Keratinocyte (primary cell): ENCODE measurements at regions not wholly inside any gene's neighbourhood (a gene's known extent, or its start where the extent isn't known, plus 50 kb on each side); places are given as distances from the start of the nearest gene placed in this dataset.

Source experiments
- DNase-seq: peaks from one replicate; pipeline ENCODE4 v3.0.0-alpha.2; 2011; ENCODE audit warnings: low read depth, missing footprints, low spot score
- FAIRE-seq: peaks from 2 replicates; lab custom pipeline; 2011; peaks lifted over from hg19 to GRCh38; lab: Jason Lieb, UNC
- H2AFZ ChIP-seq: 2 replicates; pipeline ENCODE4 v1.6.0; 2012; ENCODE audit warnings: low read length, control low read depth, inconsistent platforms; ENCODE audit not compliant: control insufficient read depth
- H3K27ac ChIP-seq: 2 replicates; pipeline ENCODE4 v1.5.1; 2011; ENCODE audit warnings: low read length; ENCODE audit not compliant: control insufficient read depth, insufficient read depth
- H3K27me3 ChIP-seq: 3 replicates; pipeline ENCODE4 v1.6.0; 2011; ENCODE audit warnings: low read length; ENCODE audit not compliant: control insufficient read depth, insufficient read depth; ENCODE audit errors: extremely low read depth
- H3K36me3 ChIP-seq, 2 experiments: 2 replicates in 1 of 2; 3 replicates in 1 of 2; pipeline ENCODE4 v1.5.1; 2011; ENCODE audit warnings: low read length in 2 of 2, mild to moderate bottlenecking in 1 of 2; ENCODE audit not compliant: control insufficient read depth in 2 of 2, insufficient read depth in 2 of 2; ENCODE audit errors: extremely low read depth in 1 of 2
- H3K4me1 ChIP-seq: 3 replicates; pipeline ENCODE4 v1.5.1; 2011; ENCODE audit warnings: low read length; ENCODE audit not compliant: control insufficient read depth, insufficient read depth; ENCODE audit errors: extremely low read depth
- H3K4me2 ChIP-seq: 3 replicates; pipeline ENCODE4 v1.6.0; 2011; ENCODE audit warnings: low read depth, low read length; ENCODE audit not compliant: control insufficient read depth, insufficient read depth; ENCODE audit errors: extremely low read depth
- H3K4me3 ChIP-seq, 3 experiments: fragments of 200-600 bp in 1 of 3; sonication (generic) in 1 of 3; 2 replicates in 2 of 3; 3 replicates in 1 of 3; pipeline ENCODE4 v1.5.1; 2011 to 2016; ENCODE audit warnings: low read length in 3 of 3, mild to moderate bottlenecking in 3 of 3, control low read depth in 2 of 3, inconsistent platforms in 1 of 3, low read depth in 1 of 3, mixed read lengths in 1 of 3, mixed run types in 1 of 3, moderate library complexity in 1 of 3; ENCODE audit not compliant: control insufficient read depth in 2 of 3, insufficient read depth in 2 of 3; ENCODE audit errors: extremely low read depth in 1 of 3
- H3K79me2 ChIP-seq: 2 replicates; pipeline ENCODE4 v1.6.0; 2012; ENCODE audit warnings: low read length; ENCODE audit not compliant: control insufficient read depth, insufficient read depth
- H3K9ac ChIP-seq: 3 replicates; pipeline ENCODE4 v1.6.0; 2011; ENCODE audit warnings: low read length; ENCODE audit not compliant: control insufficient read depth, insufficient read depth; ENCODE audit errors: extremely low read depth
- H3K9me1 ChIP-seq: 3 replicates; pipeline ENCODE4 v1.6.0; 2011; ENCODE audit warnings: low read length; ENCODE audit not compliant: control insufficient read depth, insufficient read depth; ENCODE audit errors: extremely low read depth
- H3K9me3 ChIP-seq: 2 replicates; pipeline ENCODE4 v1.5.1; 2012; ENCODE audit warnings: low read depth, low read length; ENCODE audit not compliant: control insufficient read depth
- H4K20me1 ChIP-seq: 3 replicates; pipeline ENCODE4 v1.6.0; 2011; ENCODE audit warnings: low read length; ENCODE audit not compliant: control insufficient read depth, insufficient read depth; ENCODE audit errors: extremely low read depth
- EZH2 ChIP-seq: IDR thresholded peaks from one replicate; pipeline ENCODE4 v1.6.1; 2012; ENCODE audit warnings: inconsistent platforms, mild to moderate bottlenecking, low read length, moderate library complexity
- dilution Hi-C: fragments of 300-500 bp; cut with MboI; formaldehyde crosslinking; loops from one replicate; pipeline ENCODE4 v1.7.0; 2020; ENCODE audit warnings: low sequenced_read_pairs; ENCODE audit not compliant: extremely low pct_ligation_motif_present
- TF ChIP-seq, protein P1 (sequence below), 3 experiments: IDR thresholded peaks in 1 of 3; conservative IDR thresholded peaks in 1 of 3; optimal IDR thresholded peaks in 1 of 3; 2 replicates in 2 of 3; 3 replicates in 1 of 3; pipeline versions ENCODE3 to v1.5.1; 2011; ENCODE audit warnings: low read length in 3 of 3, mild to moderate bottlenecking in 3 of 3, moderate library complexity in 2 of 3, control low read depth in 1 of 3, inconsistent platforms in 1 of 3; ENCODE audit not compliant: insufficient read depth in 2 of 3; ENCODE audit errors: extremely low read depth in 1 of 3

DNA sequence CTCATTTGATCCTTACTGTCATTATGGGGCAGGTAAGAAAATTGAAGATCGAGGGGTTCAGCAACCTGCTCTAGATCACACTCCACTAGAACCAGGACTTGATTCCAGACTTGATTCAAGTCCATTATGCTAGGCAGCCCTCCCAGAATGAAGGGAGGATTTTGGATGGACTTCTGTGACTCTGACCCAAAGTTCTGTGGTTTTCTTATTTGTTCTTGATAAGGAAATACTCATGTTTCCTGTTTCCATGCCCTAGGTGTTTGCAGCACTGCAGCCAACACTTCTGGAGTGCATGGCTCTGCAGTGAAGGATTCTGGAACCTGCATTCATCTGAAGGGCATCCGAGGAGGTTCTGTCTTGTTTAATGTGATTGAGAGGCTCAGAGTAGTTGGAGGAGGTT lies 140.0 kb downstream of the FCRL5 start:
- Histone ChIP-seq H4K20me1 (no peaks in the 10 kb centered on the region), H3K9ac (no peak overlapping the region), H3K36me3 (no peaks in the 10 kb centered on the region), H2AFZ (no peak overlapping the region), H3K27me3 (no peaks in the 10 kb centered on the region), H3K4me2 (no peak overlapping the region), H3K9me3 (no peaks in the 10 kb centered on the region), H3K27ac (no peak overlapping the region), H3K4me1 (peaks cover 3% of the 10 kb centered on the region), H3K79me2 (no peaks in the 10 kb centered on the region), H3K4me3 (no peak overlapping the region), H3K9me1 (no peaks in the 10 kb centered on the region)
- DNase-seq (no peak), FAIRE-seq (no peak)
- no peak for TF ChIP-seq EZH2
- TF ChIP-seq, protein P1, sequence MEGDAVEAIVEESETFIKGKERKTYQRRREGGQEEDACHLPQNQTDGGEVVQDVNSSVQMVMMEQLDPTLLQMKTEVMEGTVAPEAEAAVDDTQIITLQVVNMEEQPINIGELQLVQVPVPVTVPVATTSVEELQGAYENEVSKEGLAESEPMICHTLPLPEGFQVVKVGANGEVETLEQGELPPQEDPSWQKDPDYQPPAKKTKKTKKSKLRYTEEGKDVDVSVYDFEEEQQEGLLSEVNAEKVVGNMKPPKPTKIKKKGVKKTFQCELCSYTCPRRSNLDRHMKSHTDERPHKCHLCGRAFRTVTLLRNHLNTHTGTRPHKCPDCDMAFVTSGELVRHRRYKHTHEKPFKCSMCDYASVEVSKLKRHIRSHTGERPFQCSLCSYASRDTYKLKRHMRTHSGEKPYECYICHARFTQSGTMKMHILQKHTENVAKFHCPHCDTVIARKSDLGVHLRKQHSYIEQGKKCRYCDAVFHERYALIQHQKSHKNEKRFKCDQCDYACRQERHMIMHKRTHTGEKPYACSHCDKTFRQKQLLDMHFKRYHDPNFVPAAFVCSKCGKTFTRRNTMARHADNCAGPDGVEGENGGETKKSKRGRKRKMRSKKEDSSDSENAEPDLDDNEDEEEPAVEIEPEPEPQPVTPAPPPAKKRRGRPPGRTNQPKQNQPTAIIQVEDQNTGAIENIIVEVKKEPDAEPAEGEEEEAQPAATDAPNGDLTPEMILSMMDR (optimal IDR thresholded peaks at IDR 0.05 in 1 of 3, IDR thresholded peaks at IDR 0.05 in 1 of 3, conservative IDR thresholded peaks at IDR 0.05 in 1 of 3; ENCODE audit: extremely low read depth in 1 of 3, insufficient read depth in 2 of 3, low read length in 3 of 3), result no peak
- dilution Hi-C loops, result no loop called here

DNA sequence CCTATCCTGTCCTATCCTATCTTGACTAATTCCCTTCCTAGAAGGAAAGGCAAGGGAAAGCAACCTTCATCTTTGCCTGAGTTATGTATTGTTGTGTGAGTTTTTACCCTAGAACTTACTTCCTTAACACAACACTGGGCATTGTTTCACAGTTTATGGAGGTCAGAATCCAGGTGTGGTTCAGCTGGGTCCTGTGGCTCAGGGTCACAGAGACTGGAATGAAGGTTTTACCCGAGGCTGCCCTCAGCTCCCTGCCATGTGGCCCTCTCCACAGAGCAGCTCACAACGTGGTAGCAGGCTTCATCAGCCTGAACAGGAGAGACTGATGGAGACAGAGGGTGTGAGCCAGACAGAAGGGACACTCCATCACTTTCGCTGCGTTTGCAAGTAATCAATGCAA lies 140.5 kb downstream of the FCRL5 start:
- Histone ChIP-seq H3K4me3 (no peak overlapping the region), H3K36me3 (no peaks in the 10 kb centered on the region), H3K27me3 (no peaks in the 10 kb centered on the region), H4K20me1 (no peaks in the 10 kb centered on the region), H3K79me2 (no peaks in the 10 kb centered on the region), H3K9me1 (no peaks in the 10 kb centered on the region), H3K27ac (no peak overlapping the region), H3K4me2 (no peak overlapping the region), H2AFZ (no peak overlapping the region), H3K4me1 (peaks cover 3% of the 10 kb centered on the region), H3K9ac (no peak overlapping the region), H3K9me3 (no peaks in the 10 kb centered on the region)
- DNase-seq (no peak), FAIRE-seq (no peak)
- TF ChIP-seq EZH2, result no peak
- TF ChIP-seq, protein P1 (optimal IDR thresholded peaks at IDR 0.05 in 1 of 3, IDR thresholded peaks at IDR 0.05 in 1 of 3, conservative IDR thresholded peaks at IDR 0.05 in 1 of 3; ENCODE audit: extremely low read depth in 1 of 3, insufficient read depth in 2 of 3, low read length in 3 of 3), result no peak
- dilution Hi-C loops, result no loop called here
